ENCODE measurements at regions not wholly inside any gene's neighbourhood (a gene's known extent, or its start where the extent isn't known, plus 50 kb on each side); places are given as distances from the start of the nearest gene placed in this dataset.

GRCh38 chrX:50971395-50971794, 60.9 kb downstream of the BMP15 start:
- Histone ChIP-seq H3K9me3 (replicated peaks; ENCODE audit: control insufficient read depth, insufficient read depth, low read length) (no peaks in the 10 kb centered on the region), H4K20me1 (replicated peaks; ENCODE audit: control insufficient read depth, extremely low read depth, insufficient read depth, low read length) (no peaks in the 10 kb centered on the region), H2AFZ (ENCODE audit: low read depth, low read length) (no peak overlapping the region), H3K9ac (replicated peaks; ENCODE audit: extremely low read depth, insufficient read depth, low read length) (no peak overlapping the region), H3K79me2 (ENCODE audit: control insufficient read depth, insufficient read depth, low read length) (no peaks in the 10 kb centered on the region), H3K4me2 (ENCODE audit: insufficient read depth, low read length) (no peak overlapping the region), H3K27ac (ENCODE audit: insufficient read depth, low read depth, low read length) (no peak overlapping the region), H3K36me3 (ENCODE audit: control insufficient read depth in 2 of 2, extremely low read depth in 1 of 2, insufficient read depth in 2 of 2, low read length in 2 of 2) (no peaks in the 10 kb centered on the region), H3K9me1 (replicated peaks; ENCODE audit: control insufficient read depth, extremely low read depth, insufficient read depth, low read length) (no peaks in the 10 kb centered on the region), H3K27me3 (ENCODE audit: control insufficient read depth in 2 of 2, insufficient read depth in 2 of 2, low read length in 2 of 2) (no peaks in the 10 kb centered on the region), H3K4me1 (ENCODE audit: control insufficient read depth, extremely low read depth, insufficient read depth, low read length) (no peaks in the 10 kb centered on the region), H3K4me3 (replicated peaks in 1 of 3; ENCODE audit: insufficient read depth in 1 of 3, low read depth in 1 of 3, low read length in 3 of 3) (no peak overlapping the region)
- intact Hi-C loops (cut with micrococcal nuclease) (no loop called here), dilution Hi-C loops (cut with MboI; ENCODE audit: extremely low pct_ligation_motif_present, low sequenced_read_pairs) (no loop called here)
- BruUV-seq (replicated peaks) = no TSS peak
- DNase-seq (ENCODE audit: low read depth, low spot score) (no peak), FAIRE-seq (no peak)
- ChIA-PET POLR2A (no interaction called here), CTCF (no interaction called here)
- TF ChIP-seq FOS (IDR thresholded peaks at IDR 0.05; ENCODE audit: borderline replicate concordance, insufficient read depth, low read length) = peak; percentile 14
- TF ChIP-seq GATA2 (IDR thresholded peaks at IDR 0.05; ENCODE audit: insufficient read depth, insufficient read length, low read depth, low read length) = no peak

- Histone ChIP-seq H3K27ac (ENCODE audit: insufficient read depth, low read depth, low read length) (no peak overlapping the region), H3K9me3 (replicated peaks; ENCODE audit: control insufficient read depth, insufficient read depth, low read length) (no peaks in the 10 kb centered on the region), H4K20me1 (replicated peaks; ENCODE audit: control insufficient read depth, extremely low read depth, insufficient read depth, low read length) (no peaks in the 10 kb centered on the region), H2AFZ (ENCODE audit: low read depth, low read length) (no peak overlapping the region), H3K4me3 (replicated peaks in 1 of 3; ENCODE audit: insufficient read depth in 1 of 3, low read depth in 1 of 3, low read length in 3 of 3) (no peak overlapping the region), H3K27me3 (ENCODE audit: control insufficient read depth in 2 of 2, insufficient read depth in 2 of 2, low read length in 2 of 2) (no peaks in the 10 kb centered on the region), H3K36me3 (ENCODE audit: control insufficient read depth in 2 of 2, extremely low read depth in 1 of 2, insufficient read depth in 2 of 2, low read length in 2 of 2) (no peaks in the 10 kb centered on the region), H3K9me1 (replicated peaks; ENCODE audit: control insufficient read depth, extremely low read depth, insufficient read depth, low read length) (no peaks in the 10 kb centered on the region), H3K4me2 (ENCODE audit: insufficient read depth, low read length) (no peak overlapping the region), H3K9ac (replicated peaks; ENCODE audit: extremely low read depth, insufficient read depth, low read length) (no peak overlapping the region), H3K79me2 (ENCODE audit: control insufficient read depth, insufficient read depth, low read length) (no peaks in the 10 kb centered on the region), H3K4me1 (ENCODE audit: control insufficient read depth, extremely low read depth, insufficient read depth, low read length) (no peaks in the 10 kb centered on the region)
- dilution Hi-C loops (cut with MboI; ENCODE audit: extremely low pct_ligation_motif_present, low sequenced_read_pairs) (no loop called here), intact Hi-C loops (cut with micrococcal nuclease) (no loop called here)
- ChIA-PET CTCF (no interaction called here), POLR2A (no interaction called here)
- no TSS peak for BruUV-seq (replicated peaks)
- TF ChIP-seq GATA2 (IDR thresholded peaks at IDR 0.05; ENCODE audit: insufficient read depth, insufficient read length, low read depth, low read length) = no peak
- no peak for TF ChIP-seq MAX (IDR thresholded peaks at IDR 0.05; ENCODE audit: insufficient read depth, insufficient read length)
- no peak for TF ChIP-seq MYC (IDR thresholded peaks at IDR 0.05; ENCODE audit: low read depth, low read length)
- TF ChIP-seq CTCF (IDR thresholded peaks at IDR 0.05; ENCODE audit: extremely low read depth in 1 of 2, insufficient read depth in 1 of 2, low read depth in 1 of 2, low read length in 2 of 2) = no peak
- TF ChIP-seq JUN (IDR thresholded peaks at IDR 0.05; ENCODE audit: borderline replicate concordance, insufficient read depth, insufficient read length, low read depth) = no peak
- no peak for TF ChIP-seq EZH2 (IDR thresholded peaks at IDR 0.05; ENCODE audit: borderline replicate concordance, low read depth, low read length, severe bottlenecking)
- no peak for TF ChIP-seq FOS (IDR thresholded peaks at IDR 0.05; ENCODE audit: borderline replicate concordance, insufficient read depth, low read length)
- no peak for TF ChIP-seq POLR2A (IDR thresholded peaks at IDR 0.05; ENCODE audit: low read depth, low read length)
- no peak for TF ChIP-seq POLR2AphosphoS5 (IDR thresholded peaks at IDR 0.05; ENCODE audit: insufficient read depth, low read depth, low read length)
- FAIRE-seq (no peak), DNase-seq (ENCODE audit: low read depth, low spot score) (no peak)
Measured at GRCh38 chrX:50973199-50973598, 62.7 kb downstream of the BMP15 start.
